ENCODE measurements at regions not wholly inside any gene's neighbourhood (a gene's known extent, or its start where the extent isn't known, plus 50 kb on each side); places are given as distances from the start of the nearest gene placed in this dataset.

GRCh38 chr22:49380095-49380827 is 447.4 kb downstream of the BRD1 start:
- TF ChIP-seq EZH2phosphoT487 (IDR thresholded peaks at IDR 0.05; ENCODE audit: borderline replicate concordance, low read length) (no peak), EZH2 (IDR thresholded peaks at IDR 0.05; ENCODE audit: low read length, unreplicated experiment) (no peak), CTCF (conservative IDR thresholded peaks at IDR 0.05; ENCODE audit: low read depth, low read length) (no peak)
- Histone ChIP-seq H3K9me3 (ENCODE audit: low read length) (0 out of 2 replicates have a peak, but pooled peaks cover 4% of the 10 kb centered on the region), H3K27ac (ENCODE audit: low read length) (no peak overlapping the region), H4K20me1 (ENCODE audit: low read length) (no peaks in the 10 kb centered on the region), H3K9ac (ENCODE audit: low read length) (no peak overlapping the region), H3K36me3 (ENCODE audit: low read depth, low read length) (no peaks in the 10 kb centered on the region), H3K27me3 (ENCODE audit: low read length) (peaks cover 24% of the 10 kb centered on the region; the same call in 1 of the 2 replicates), H3K79me2 (ENCODE audit: low read length) (no peaks in the 10 kb centered on the region), H3K9me2 (replicated peaks; ENCODE audit: low read length) (no peaks in the 10 kb centered on the region), H3K4me1 (ENCODE audit: insufficient read depth, low read length) (no peaks in the 10 kb centered on the region), H3F3A (ENCODE audit: low read length, unreplicated experiment) (peaks cover 4% of the 10 kb centered on the region), H2AFZ (ENCODE audit: low read length) (no peak overlapping the region), H3K4me2 (ENCODE audit: low read length) (no peak overlapping the region), H3K4me3 (ENCODE audit: low read length) (no peak overlapping the region)
- BruUV-seq (replicated peaks), result no TSS peak
- ATAC-seq, result no peak
- intact Hi-C loops (cut with micrococcal nuclease), result no loop called here
- POLR2A ChIA-PET (ENCODE audit: unreplicated experiment), result no interaction called here
- CTCF ChIA-PET, result no interaction called here
- DNase-seq, result no peak

DNA sequence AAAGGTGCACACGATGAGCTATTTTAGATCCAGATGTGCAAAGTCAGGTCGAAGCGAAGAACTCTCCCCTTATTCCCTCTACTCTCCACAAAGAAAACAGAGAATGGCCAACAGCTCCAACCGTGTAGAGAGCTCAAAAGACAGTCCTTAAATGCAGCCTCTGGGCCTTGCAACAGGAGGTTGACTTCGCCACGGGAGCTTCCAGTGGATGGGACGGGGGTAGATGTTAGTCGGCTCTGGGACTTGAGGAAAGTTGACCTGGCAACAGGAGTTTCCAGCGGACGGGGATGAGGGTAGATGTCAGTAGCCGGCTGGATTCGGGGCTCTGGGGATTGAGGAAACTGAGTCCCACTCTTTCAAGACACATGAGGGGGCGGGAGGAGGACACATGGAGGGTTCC is 450.4 kb downstream of the BRD1 start:
- H3K4me1 ChIP-seq (ENCODE audit: insufficient read depth, low read length), result no peaks in the 10 kb centered on the region
- H4K20me1 ChIP-seq (ENCODE audit: low read length), result no peaks in the 10 kb centered on the region
- H3K27me3 ChIP-seq (ENCODE audit: low read length), result peaks cover 28% of the 10 kb centered on the region; the same call in 1 of the 2 replicates
- H3K27ac ChIP-seq (ENCODE audit: low read length), result no peak overlapping the region
- H3K36me3 ChIP-seq (ENCODE audit: low read depth, low read length), result no peaks in the 10 kb centered on the region
- no peaks in the 10 kb centered on the region for H3F3A ChIP-seq (ENCODE audit: low read length, unreplicated experiment)
- intact Hi-C loops (cut with micrococcal nuclease), result no loop called here
- no TSS peak for BruUV-seq (replicated peaks)
- H3K9me3 ChIP-seq (ENCODE audit: low read length), result no peaks in the 10 kb centered on the region
- H3K4me3 ChIP-seq (ENCODE audit: low read length), result no peak overlapping the region
- ChIA-PET CTCF (no interaction called here), POLR2A (ENCODE audit: unreplicated experiment) (no interaction called here)
- DNase-seq (no peak), ATAC-seq (no peak)
- no peak overlapping the region for H3K4me2 ChIP-seq (ENCODE audit: low read length)
- no peaks in the 10 kb centered on the region for H3K79me2 ChIP-seq (ENCODE audit: low read length)
- TF ChIP-seq EZH2phosphoT487 (IDR thresholded peaks at IDR 0.05; ENCODE audit: borderline replicate concordance, low read length), result no peak
- H3K9ac ChIP-seq (ENCODE audit: low read length), result no peak overlapping the region
- H3K9me2 ChIP-seq (replicated peaks; ENCODE audit: low read length), result no peaks in the 10 kb centered on the region
- H2AFZ ChIP-seq (ENCODE audit: low read length), result no peak overlapping the region

- no peak for DNase-seq
- H3K4me3 ChIP-seq (ENCODE audit: low read length), result no peak overlapping the region
- BruUV-seq (replicated peaks), result no TSS peak
- no peaks in the 10 kb centered on the region for H3K9me3 ChIP-seq (ENCODE audit: low read length)
- POLR2A ChIA-PET (ENCODE audit: unreplicated experiment), result no interaction called here
- CTCF ChIA-PET, result no interaction called here
- H3K4me2 ChIP-seq (ENCODE audit: low read length), result no peak overlapping the region
- H4K20me1 ChIP-seq (ENCODE audit: low read length), result no peaks in the 10 kb centered on the region
- H3K79me2 ChIP-seq (ENCODE audit: low read length), result no peaks in the 10 kb centered on the region
- no peak overlapping the region for H3K9ac ChIP-seq (ENCODE audit: low read length)
- no peaks in the 10 kb centered on the region for H3K9me2 ChIP-seq (replicated peaks; ENCODE audit: low read length)
- TF ChIP-seq CTCF (conservative IDR thresholded peaks at IDR 0.05; ENCODE audit: low read depth, low read length), result no peak
- H3K4me1 ChIP-seq (ENCODE audit: insufficient read depth, low read length), result no peaks in the 10 kb centered on the region
- no peak overlapping the region for H2AFZ ChIP-seq (ENCODE audit: low read length)
- ATAC-seq, result no peak
- H3K27me3 ChIP-seq (ENCODE audit: low read length), result peaks cover 15% of the 10 kb centered on the region; the same call in 1 of the 2 replicates
- no peaks in the 10 kb centered on the region for H3K36me3 ChIP-seq (ENCODE audit: low read depth, low read length)
- H3K27ac ChIP-seq (ENCODE audit: low read length), result no peak overlapping the region
- H3F3A ChIP-seq (ENCODE audit: low read length, unreplicated experiment), result no peaks in the 10 kb centered on the region
- intact Hi-C loops (cut with micrococcal nuclease), result no loop called here
These were observed 453.9 kb downstream of the BRD1 start for GRCh38 chr22:49373801-49374226.

Measured in PC-3 (cell line).